ENCODE measurements at regions not wholly inside any gene's neighbourhood (a gene's known extent, or its start where the extent isn't known, plus 50 kb on each side); places are given as distances from the start of the nearest gene placed in this dataset.
A peak's percentile ranks its signal among the peaks of the same experiment; 100 is the strongest.

DNA sequence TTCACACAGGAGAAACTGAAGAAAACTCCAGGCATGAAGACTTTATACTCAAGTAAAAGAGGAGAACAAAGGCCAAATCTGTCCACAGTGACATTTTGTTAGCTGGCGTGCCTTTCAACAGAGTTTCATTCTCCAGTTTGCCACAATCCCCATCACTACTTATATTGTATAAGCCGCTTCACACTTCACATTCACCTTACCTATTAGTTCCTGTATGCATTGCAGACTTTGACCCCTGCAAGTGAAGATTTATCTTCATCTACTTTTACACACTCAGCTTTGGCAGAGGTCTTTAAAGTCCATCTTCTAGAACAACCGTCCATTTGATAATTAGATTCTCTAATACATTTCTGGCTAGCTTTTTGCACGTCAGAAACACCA lies 56.8 kb upstream of the TANK start:
- intact Hi-C loops (cut with micrococcal nuclease; ENCODE audit: unreplicated experiment): loop anchor here (1.0 to 5.0 kb wide), 3 partner anchors 12 to 59 kb away; partner anchors contain the start of gene TANK
- Mint-ChIP-seq H3K36me3 (ENCODE audit: insufficient read depth, unreplicated experiment) (no peaks in the 10 kb centered on the region), H3K27ac (ENCODE audit: unreplicated experiment) (peak overlapping the region; percentile 58), H3K4me1 (ENCODE audit: low read depth, unreplicated experiment) (peaks cover 12% of the 10 kb centered on the region), H3K9me3 (ENCODE audit: unreplicated experiment) (peaks cover 6% of the 10 kb centered on the region), H3K27me3 (ENCODE audit: insufficient read depth, unreplicated experiment) (no peaks in the 10 kb centered on the region), H3K4me3 (ENCODE audit: unreplicated experiment) (no peak overlapping the region)
- TF ChIP-seq, protein P1, sequence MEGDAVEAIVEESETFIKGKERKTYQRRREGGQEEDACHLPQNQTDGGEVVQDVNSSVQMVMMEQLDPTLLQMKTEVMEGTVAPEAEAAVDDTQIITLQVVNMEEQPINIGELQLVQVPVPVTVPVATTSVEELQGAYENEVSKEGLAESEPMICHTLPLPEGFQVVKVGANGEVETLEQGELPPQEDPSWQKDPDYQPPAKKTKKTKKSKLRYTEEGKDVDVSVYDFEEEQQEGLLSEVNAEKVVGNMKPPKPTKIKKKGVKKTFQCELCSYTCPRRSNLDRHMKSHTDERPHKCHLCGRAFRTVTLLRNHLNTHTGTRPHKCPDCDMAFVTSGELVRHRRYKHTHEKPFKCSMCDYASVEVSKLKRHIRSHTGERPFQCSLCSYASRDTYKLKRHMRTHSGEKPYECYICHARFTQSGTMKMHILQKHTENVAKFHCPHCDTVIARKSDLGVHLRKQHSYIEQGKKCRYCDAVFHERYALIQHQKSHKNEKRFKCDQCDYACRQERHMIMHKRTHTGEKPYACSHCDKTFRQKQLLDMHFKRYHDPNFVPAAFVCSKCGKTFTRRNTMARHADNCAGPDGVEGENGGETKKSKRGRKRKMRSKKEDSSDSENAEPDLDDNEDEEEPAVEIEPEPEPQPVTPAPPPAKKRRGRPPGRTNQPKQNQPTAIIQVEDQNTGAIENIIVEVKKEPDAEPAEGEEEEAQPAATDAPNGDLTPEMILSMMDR (IDR thresholded peaks at IDR 0.05; ENCODE audit: insufficient read depth in 1 of 2, low read depth in 1 of 2, low read length in 1 of 2, severe bottlenecking in 1 of 2, unreplicated experiment in 1 of 2): no peak
- Histone ChIP-seq H3K36me3 (ENCODE audit: control insufficient read depth, insufficient read depth, low read length) (no peaks in the 10 kb centered on the region), H3K4me1 (peaks cover 17% of the 10 kb centered on the region), H3K4me3 (ENCODE audit: low read depth, low read length) (no peak overlapping the region), H3K9me3 (no peaks in the 10 kb centered on the region), H3K27me3 (replicated peaks; ENCODE audit: control insufficient read depth, insufficient read depth, low read length) (no peaks in the 10 kb centered on the region)
- POLR2A ChIA-PET: no interaction called here
- no peak for DNase-seq
- CTCF ChIA-PET: no interaction called here
- BruUV-seq (replicated peaks): no TSS peak

DNA sequence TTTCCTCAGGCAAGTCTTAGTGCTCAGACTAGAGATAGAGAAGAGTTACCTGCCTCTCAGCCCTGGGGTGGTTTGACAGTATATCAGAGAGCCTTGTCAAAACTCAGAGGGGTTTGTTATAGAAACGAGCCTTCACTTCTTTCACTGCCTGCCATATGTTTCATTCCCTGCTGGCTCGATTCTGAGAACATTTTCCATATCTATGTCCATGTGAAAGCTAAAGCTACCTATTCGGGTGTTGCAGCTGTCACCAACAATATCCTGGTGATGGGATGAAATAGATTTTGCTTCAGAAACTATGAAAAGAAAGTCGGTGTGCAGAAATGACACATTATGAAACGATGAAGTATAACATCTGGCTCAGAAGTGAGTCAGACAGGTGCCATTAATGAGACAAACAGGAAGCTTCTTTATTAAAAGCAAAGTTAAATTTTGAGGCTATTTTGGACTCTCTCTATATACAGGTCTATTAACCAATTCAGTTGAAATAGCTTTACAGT lies 56.1 kb upstream of the TANK start:
- POLR2A ChIA-PET: no interaction called here
- no peaks in the 10 kb centered on the region for H3K27me3 Mint-ChIP-seq (ENCODE audit: insufficient read depth, unreplicated experiment)
- no peaks in the 10 kb centered on the region for H3K36me3 Mint-ChIP-seq (ENCODE audit: insufficient read depth, unreplicated experiment)
- Histone ChIP-seq H3K9me3 (no peaks in the 10 kb centered on the region), H3K4me3 (ENCODE audit: low read depth, low read length) (no peak overlapping the region), H3K36me3 (ENCODE audit: control insufficient read depth, insufficient read depth, low read length) (no peaks in the 10 kb centered on the region), H3K27me3 (replicated peaks; ENCODE audit: control insufficient read depth, insufficient read depth, low read length) (no peaks in the 10 kb centered on the region), H3K4me1 (peaks cover 17% of the 10 kb centered on the region)
- BruUV-seq (replicated peaks): no TSS peak
- no peaks in the 10 kb centered on the region for H3K9me3 Mint-ChIP-seq (ENCODE audit: unreplicated experiment)
- intact Hi-C loops (cut with micrococcal nuclease; ENCODE audit: unreplicated experiment): loop anchor here (5.0 kb wide), 1 partner anchor 58 kb away; the partner anchor contains the start of gene TANK
- TF ChIP-seq, protein P1 (IDR thresholded peaks at IDR 0.05; ENCODE audit: insufficient read depth in 1 of 2, low read depth in 1 of 2, low read length in 1 of 2, severe bottlenecking in 1 of 2, unreplicated experiment in 1 of 2): no peak
- no peak for DNase-seq
- peak overlapping the region; percentile 58 for H3K27ac Mint-ChIP-seq (ENCODE audit: unreplicated experiment)
- H3K4me1 Mint-ChIP-seq (ENCODE audit: low read depth, unreplicated experiment): peaks cover 12% of the 10 kb centered on the region
- CTCF ChIA-PET: no interaction called here
- no peak overlapping the region for H3K4me3 Mint-ChIP-seq (ENCODE audit: unreplicated experiment)

DNA sequence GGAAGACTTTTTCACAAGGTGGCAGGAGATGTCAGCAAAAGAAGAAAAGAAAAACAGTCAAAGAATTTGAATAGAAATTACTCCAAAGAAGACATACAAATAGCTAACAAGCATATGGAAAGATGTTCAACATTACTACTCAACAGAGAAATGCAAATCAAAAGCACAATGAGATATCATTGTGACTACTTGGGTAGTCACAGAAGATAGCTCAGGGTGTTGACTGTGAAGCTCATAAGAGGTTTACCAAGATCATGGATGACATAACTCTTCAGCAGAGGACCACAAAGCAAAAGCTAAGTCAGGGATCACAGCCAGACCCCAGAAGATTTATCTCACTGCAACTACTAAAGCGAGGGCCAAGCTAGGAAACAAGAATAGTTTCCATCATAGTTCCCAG lies 53.0 kb upstream of the TANK start:
- H3K9me3 Mint-ChIP-seq (ENCODE audit: unreplicated experiment): no peaks in the 10 kb centered on the region
- no TSS peak for BruUV-seq (replicated peaks)
- Histone ChIP-seq H3K36me3 (ENCODE audit: control insufficient read depth, insufficient read depth, low read length) (no peaks in the 10 kb centered on the region), H3K9me3 (no peaks in the 10 kb centered on the region), H3K4me3 (ENCODE audit: low read depth, low read length) (no peak overlapping the region), H3K4me1 (peaks cover 14% of the 10 kb centered on the region), H3K27me3 (replicated peaks; ENCODE audit: control insufficient read depth, insufficient read depth, low read length) (no peaks in the 10 kb centered on the region)
- ChIA-PET CTCF (interaction anchor here (0.5 kb wide), 1 partner anchor 1492 kb away, joined by 3 read pairs; no protein-coding TSS in a partner anchor), POLR2A (no interaction called here)
- peaks cover 12% of the 10 kb centered on the region for H3K4me1 Mint-ChIP-seq (ENCODE audit: low read depth, unreplicated experiment)
- H3K27ac Mint-ChIP-seq (ENCODE audit: unreplicated experiment): no peak overlapping the region
- no peaks in the 10 kb centered on the region for H3K36me3 Mint-ChIP-seq (ENCODE audit: insufficient read depth, unreplicated experiment)
- TF ChIP-seq, protein P1 (IDR thresholded peaks at IDR 0.05; ENCODE audit: insufficient read depth in 1 of 2, low read depth in 1 of 2, low read length in 1 of 2, severe bottlenecking in 1 of 2, unreplicated experiment in 1 of 2): no peak
- DNase-seq: no peak
- no peak overlapping the region for H3K4me3 Mint-ChIP-seq (ENCODE audit: unreplicated experiment)
- intact Hi-C loops (cut with micrococcal nuclease; ENCODE audit: unreplicated experiment): no loop called here
- H3K27me3 Mint-ChIP-seq (ENCODE audit: insufficient read depth, unreplicated experiment): no peaks in the 10 kb centered on the region
